ENCODE measurements at regions not wholly inside any gene's neighbourhood (a gene's known extent, or its start where the extent isn't known, plus 50 kb on each side); places are given as distances from the start of the nearest gene placed in this dataset.

- no peak for TF ChIP-seq CTCF (IDR thresholded peaks at IDR 0.05; ENCODE audit: insufficient read depth, low read length, poor library complexity, severe bottlenecking)
- no peak for TF ChIP-seq EZH2phosphoT487 (conservative IDR thresholded peaks at IDR 0.05; ENCODE audit: low read length)
Measured at GRCh38 chr11:114848027-114848426, 169.7 kb downstream of the NXPE2 start.

All from SU-DHL-6 (cell line).